Activated CD4-positive, alpha-beta T cell treated with anti-CD3 and anti-CD28 coated beads for 1 hour (primary cell): ENCODE measurements at regions not wholly inside any gene's neighbourhood (a gene's known extent, or its start where the extent isn't known, plus 50 kb on each side); places are given as distances from the start of the nearest gene placed in this dataset.

Experiments used
- DNase-seq: peaks from one replicate; pipeline ENCODE4 v3.0.0-alpha.2; 2020

DNA sequence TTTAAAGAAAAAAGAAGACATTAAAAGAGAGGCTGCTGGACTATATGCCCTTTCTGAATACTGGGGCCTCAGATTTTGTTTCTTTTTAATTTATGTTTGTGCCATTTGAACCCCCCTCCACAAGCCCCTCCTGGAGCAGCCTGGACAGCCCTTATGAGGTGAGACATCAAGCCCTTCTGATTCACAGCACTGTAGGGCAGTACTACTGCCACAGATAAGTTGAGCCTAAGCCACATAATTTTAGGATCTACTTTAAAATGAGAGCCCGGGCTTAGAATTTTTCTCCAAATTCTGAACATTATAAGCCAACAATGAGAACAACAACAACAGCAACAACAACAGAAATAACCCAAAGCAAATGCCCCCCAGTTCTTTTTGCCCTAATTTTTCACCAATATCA is 256.9 kb upstream of the SALL1 start:
- no peak for DNase-seq

DNA sequence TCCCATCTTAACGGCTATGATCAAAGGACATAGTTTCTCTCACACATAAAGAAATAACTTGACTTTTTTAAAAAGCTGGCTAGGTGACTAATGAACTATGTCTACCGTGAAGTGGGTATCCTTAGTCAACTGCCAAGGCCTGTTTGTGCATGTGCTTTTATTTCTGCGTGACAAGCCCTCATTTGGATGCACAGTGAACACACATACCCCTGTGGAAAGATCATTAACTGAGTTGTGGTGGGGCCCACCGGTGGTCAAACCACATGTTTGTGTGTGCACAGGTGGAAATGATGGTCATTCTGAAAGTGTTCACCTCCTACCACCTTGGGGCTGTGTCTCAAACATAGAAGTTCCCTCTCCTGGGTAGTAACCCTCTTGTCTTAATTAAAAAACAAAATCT is 256.1 kb upstream of the SALL1 start:
- DNase-seq: no peak

- DNase-seq: no peak
Observed at GRCh38 chr16:51405361-51405760, 254.3 kb upstream of the SALL1 start.

- no peak for DNase-seq
Observed at GRCh38 chr16:51404386-51404785, 253.3 kb upstream of the SALL1 start.

- no peak for DNase-seq
Observed at GRCh38 chr16:51402785-51403184, 251.7 kb upstream of the SALL1 start.

DNA sequence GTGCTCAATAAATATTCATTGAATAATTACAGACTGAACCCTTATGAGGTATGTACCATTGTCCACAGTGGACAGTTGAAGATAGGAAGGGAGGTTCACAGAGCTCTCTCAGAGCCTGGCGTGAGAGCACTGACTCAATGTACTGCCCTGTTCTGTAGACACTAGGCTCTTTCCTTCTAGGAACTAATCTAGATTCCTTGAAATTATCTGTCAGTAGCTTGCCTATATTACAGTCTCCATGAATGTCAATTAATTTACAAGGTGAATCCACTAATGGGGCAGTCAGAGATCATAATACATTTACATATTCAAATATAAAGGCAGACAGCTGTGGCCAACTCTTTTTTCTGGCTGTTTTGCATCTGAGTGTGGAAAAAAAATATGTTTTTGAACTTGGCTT is 251.2 kb upstream of the SALL1 start:
- DNase-seq: no peak

- no peak for DNase-seq
Observed at GRCh38 chr16:51401673-51402072, 250.6 kb upstream of the SALL1 start.

DNA sequence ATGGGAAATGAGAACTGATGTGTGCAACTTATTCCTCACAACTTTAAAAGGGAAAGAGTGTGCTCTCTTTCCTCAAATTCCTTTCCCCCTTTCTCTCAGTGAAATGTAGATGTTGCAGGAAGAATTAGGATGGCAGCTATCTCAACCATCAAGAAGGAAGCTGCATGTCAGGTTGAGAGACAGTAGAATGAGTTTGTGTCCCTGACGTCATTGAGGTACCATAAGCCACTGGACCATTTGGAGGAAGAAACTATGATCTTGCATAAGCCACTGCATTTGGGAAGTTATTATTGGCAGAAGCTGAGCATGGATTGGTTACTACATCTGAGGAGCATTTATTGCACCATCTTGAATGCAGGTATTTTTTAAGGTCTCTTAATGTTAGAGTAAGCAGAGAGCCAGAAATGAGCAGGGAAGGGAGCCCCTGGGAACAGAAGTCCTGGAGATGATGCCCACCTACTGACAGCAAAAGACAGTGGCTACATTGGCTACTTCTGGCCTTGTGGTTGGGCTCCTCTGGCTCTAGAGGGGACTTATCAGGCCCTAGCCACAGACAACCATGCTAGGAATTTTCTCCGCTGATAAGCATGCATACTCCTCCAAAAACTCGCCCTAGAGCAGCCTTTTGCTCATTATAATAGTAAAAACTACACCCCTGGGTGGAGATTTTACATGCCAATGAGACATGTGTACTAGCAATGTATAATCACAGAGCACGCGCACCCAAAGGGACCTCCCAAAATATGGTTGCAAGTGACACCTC is 249.0 kb upstream of the SALL1 start:
- no peak for DNase-seq

DNA sequence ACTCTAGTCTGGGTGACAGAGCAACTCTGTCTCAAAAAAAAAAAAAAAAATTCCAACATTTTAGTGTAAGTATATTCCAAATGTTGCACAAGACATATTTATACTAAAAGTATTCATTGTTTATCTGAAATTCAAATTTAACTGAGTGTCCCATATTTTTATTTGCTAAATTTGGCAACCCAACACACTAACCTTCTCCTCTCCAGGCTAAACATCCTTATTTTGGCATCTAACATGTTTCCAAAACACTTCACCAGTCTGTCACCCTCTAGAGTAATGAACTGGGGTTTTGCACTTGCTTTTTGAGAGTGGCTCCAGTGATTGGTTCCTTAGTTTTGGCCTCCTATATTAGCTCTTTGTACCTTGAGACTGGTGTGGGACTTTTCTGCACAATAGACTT is 243.4 kb upstream of the SALL1 start:
- DNase-seq: no peak

GRCh38 chr16:51393381-51394005 is 242.4 kb upstream of the SALL1 start:
- DNase-seq: no peak

DNA sequence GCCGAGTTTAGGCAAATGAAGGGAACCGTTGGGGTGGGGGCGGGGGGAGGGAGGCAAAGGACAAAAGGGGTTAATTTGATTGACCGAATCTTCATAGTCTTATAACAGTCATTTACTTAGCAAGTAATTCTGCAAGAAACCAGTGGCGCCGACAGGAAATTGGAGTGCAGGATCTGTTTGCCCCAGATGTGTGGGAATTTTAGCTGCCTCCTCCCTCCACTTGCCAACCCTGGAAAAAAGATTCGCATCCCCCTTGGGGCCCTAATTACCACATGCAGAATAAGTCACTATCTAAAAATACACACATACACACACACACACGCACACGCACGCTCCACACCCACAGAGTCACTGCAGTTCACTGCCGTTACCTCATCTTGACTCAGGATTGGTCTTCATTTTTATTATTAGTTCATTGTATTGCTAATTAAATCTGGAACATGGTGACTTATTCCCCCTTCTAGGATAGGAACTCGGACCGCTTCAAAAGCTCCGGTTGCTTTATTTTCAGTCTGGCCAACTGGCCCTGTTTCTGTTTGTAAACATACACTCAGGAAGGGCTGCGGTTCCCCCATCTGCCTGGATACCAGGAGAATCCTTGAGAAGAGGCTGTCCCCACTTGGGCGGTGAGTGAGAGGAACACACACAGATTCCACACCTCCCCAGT is 241.6 kb upstream of the SALL1 start:
- DNase-seq: no peak

- no peak for DNase-seq
Observed at GRCh38 chr16:51391798-51392511, 240.9 kb upstream of the SALL1 start.

DNA sequence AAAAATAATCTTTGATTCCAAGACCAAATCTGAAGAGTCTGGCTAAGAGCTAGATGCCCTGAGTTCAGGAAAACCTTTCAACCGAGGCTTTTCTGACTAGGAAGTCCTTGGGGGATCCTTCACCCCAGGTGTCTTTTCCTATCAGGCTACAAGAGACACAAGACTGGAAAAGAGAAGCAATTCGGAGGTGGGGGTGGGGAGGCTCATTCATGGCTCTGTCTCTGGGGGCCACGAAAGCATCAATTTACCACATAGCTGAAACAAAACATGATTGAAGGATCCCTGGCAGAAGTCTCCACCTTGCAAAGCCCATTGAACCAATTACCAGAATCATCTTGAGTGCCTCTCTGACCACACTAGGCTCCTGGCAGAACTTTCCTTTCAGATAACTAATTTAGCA is 239.8 kb upstream of the SALL1 start:
- DNase-seq: no peak

- no peak for DNase-seq
Observed at GRCh38 chr16:51389881-51390280, 238.8 kb upstream of the SALL1 start.

DNA sequence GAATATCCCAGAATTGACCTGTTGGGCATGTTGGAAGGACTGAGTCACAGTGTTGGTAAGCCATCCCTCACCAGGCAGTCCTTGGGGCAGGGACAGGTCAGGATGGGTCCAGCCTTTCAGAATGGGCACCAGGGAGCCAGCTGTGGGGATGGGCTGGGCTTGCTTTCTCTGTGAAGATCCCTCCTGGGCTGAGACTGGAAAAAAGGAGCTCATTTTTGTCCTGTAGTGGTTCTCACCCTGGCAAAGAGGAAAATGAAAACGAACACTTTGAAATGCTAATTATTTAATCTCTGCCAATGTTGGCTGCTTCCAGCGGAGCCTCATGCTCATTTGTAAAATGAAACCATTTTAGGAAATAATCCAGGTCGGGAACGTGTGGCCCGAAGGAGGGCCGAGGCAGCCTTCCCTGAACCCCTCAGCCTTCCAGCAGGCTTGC is 237.5 kb upstream of the SALL1 start:
- DNase-seq: no peak

DNA sequence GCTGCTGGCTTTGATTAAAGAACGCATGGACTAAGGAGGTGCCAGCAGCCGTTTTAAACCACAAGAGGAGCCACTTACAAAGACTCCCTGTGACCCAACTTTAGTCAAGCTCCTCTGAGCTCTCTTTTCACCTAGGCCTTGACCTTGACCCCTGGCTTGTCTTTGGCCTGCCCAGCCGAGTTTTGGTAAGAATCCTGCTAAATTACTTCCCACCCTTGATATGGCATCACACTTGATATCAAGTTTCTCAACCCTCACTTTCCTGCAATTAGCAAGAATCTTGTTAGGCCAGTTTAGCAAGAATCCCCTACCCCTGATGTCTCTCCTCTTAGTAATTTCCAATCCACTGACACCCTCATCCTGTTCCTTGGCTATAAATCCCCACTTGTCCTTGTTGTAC is 232.8 kb upstream of the SALL1 start:
- no peak for DNase-seq

DNA sequence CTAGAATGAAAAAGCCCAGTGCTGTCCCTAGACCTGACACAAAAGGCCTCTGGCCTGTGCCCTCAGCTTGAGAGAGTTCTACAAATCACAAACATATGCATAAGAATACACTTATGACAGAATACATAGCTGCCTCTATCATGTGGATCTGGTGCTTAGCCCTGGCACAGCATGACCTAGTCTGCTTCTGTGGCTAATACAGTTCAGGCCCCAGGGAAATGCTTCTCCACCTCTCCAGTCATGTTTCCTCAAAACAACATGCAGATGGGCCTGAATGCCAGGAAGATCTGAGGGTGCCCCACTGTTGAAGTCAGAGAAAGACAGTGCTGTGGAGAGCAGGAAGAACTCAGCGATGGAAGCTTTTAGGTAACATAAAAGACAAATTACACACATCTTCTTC is 231.9 kb upstream of the SALL1 start:
- no peak for DNase-seq

GRCh38 chr16:51382211-51382610 is 231.1 kb upstream of the SALL1 start:
- DNase-seq: no peak

GRCh38 chr16:51376080-51376479 is 225.0 kb upstream of the SALL1 start:
- DNase-seq: no peak

DNA sequence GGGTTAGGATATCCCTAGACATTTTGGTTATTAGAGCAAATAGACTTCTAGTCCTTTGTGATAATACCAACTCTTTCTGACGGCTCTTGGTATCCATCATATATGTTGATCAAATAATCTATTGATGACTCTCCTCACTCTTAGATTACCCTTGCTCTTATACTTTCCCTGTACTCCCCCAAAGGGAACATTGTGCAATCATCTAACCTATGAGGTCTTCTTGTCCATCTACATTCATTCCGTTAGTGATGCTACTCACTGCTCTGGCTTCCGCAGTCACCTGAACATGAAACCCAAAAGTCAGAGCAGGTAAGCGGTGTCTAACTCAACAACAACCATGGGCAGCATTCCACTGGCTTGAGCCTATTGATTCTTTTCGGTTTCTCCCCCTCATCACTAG is 223.7 kb upstream of the SALL1 start:
- no peak for DNase-seq

- DNase-seq: no peak
Observed at GRCh38 chr16:51374346-51374745, 223.3 kb upstream of the SALL1 start.

DNA sequence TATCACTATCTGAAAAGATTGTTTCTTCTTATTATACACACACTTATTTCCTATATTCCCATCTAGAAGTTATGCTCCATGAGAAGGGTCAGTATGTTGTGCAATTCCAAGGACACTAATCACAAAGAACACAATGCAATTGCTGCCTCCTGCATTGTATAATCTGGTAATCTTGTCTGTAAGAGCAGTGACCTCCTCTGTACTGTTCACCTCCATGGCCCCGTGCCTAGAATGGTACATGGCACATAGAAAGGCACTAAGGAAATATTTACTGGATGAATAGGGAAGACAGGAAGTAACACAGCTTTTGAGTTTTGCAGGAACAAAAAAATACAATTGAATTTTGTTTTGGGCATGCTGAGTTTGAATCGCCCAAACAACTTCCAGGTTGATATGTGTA is 214.6 kb upstream of the SALL1 start:
- DNase-seq: no peak

GRCh38 chr16:51359141-51359955 is 208.3 kb upstream of the SALL1 start:
- DNase-seq: no peak
